IMR-90 (cell line): ENCODE measurements at regions not wholly inside any gene's neighbourhood (a gene's known extent, or its start where the extent isn't known, plus 50 kb on each side); places are given as distances from the start of the nearest gene placed in this dataset.

Source experiments
- ATAC-seq: fragments of 200-7000 bp; cut with Tn5 transposase; 2 replicates; pipeline ENCODE4 v1.9.1; 2020; ENCODE audit warnings: low read depth, mild to moderate bottlenecking, moderate library complexity
- BruUV-seq: library from RNA; stranded (reverse); fragments of 400-500 nt; replicated peaks from 2 replicates; lab custom pipeline; 2021; lab: Mats Ljungman, UMichigan
- CTCF ChIA-PET: fragments of 300-600 bp; formaldehyde crosslinking; extraction: SDS; loops from one replicate; lab custom pipeline; 2021; ENCODE audit warnings: antibody characterized with exemption; lab: Yijun Ruan, JAX
- POLR2A ChIA-PET: fragments of 300-600 bp; sonication (Branson Sonifier 250); formaldehyde crosslinking; loops from one replicate; lab custom pipeline; 2022; ENCODE audit warnings: antibody characterized with exemption; ENCODE audit not compliant: unreplicated experiment; lab: Charles Lee
- DNase-seq: peaks from one replicate; pipeline ENCODE4 v3.0.0; 2013
- H2AFZ ChIP-seq: replicated peaks from 2 replicates; pipeline ENCODE3; 2013; ENCODE audit warnings: low read length, mild to moderate bottlenecking; ENCODE audit not compliant: poor library complexity
- H2AK5ac ChIP-seq: 2 replicates; pipeline ENCODE4 v1.6.1; 2013; ENCODE audit warnings: low read depth, low read length, inconsistent platforms
- H2AK9ac ChIP-seq: replicated peaks from 2 replicates; pipeline ENCODE3; 2013; ENCODE audit warnings: mild to moderate bottlenecking, low read depth, low read length, moderate library complexity; ENCODE audit not compliant: poor library complexity
- H2BK120ac ChIP-seq: 2 replicates; pipeline ENCODE4 v1.6.1; 2013; ENCODE audit warnings: low read depth, low read length, inconsistent platforms
- H2BK15ac ChIP-seq: 3 replicates; pipeline ENCODE4 v1.6.1; 2013; ENCODE audit warnings: low read depth, low read length, inconsistent platforms
- H2BK20ac ChIP-seq: 2 replicates; pipeline ENCODE4 v1.6.1; 2013; ENCODE audit warnings: low read depth, mild to moderate bottlenecking, inconsistent platforms, low read length, moderate library complexity
- H2BK5ac ChIP-seq: 2 replicates; pipeline ENCODE4 v1.6.1; 2013; ENCODE audit warnings: mild to moderate bottlenecking, low read depth, low read length, inconsistent platforms; ENCODE audit not compliant: poor library complexity, severe bottlenecking
- H3K14ac ChIP-seq: replicated peaks from 2 replicates; pipeline ENCODE4 v1.6.1; 2013; ENCODE audit warnings: low read depth, low read length, inconsistent platforms
- H3K18ac ChIP-seq: 2 replicates; pipeline ENCODE4 v1.6.1; 2013; ENCODE audit warnings: low read depth, low read length, control low read depth
- H3K23ac ChIP-seq: 2 replicates; pipeline ENCODE4 v1.6.1; 2013; ENCODE audit warnings: low read depth, low read length, inconsistent platforms
- H3K27ac ChIP-seq: 2 replicates; pipeline ENCODE4 v1.5.1; 2013; ENCODE audit warnings: mild to moderate bottlenecking, control low read depth, low read length; ENCODE audit not compliant: insufficient read depth
- H3K27me3 ChIP-seq: 2 replicates; pipeline ENCODE4 v1.6.1; 2013; ENCODE audit warnings: low read length; ENCODE audit not compliant: control insufficient read depth, insufficient read depth
- H3K36me3 ChIP-seq: 2 replicates; pipeline ENCODE4 v1.6.1; 2013; ENCODE audit warnings: low read length, mixed read lengths; ENCODE audit not compliant: control insufficient read depth, insufficient read depth
- H3K4ac ChIP-seq: 2 replicates; pipeline ENCODE4 v1.6.1; 2013; ENCODE audit warnings: low read depth, low read length, inconsistent platforms
- H3K4me1 ChIP-seq: 2 replicates; pipeline ENCODE4 v1.6.1; 2013; ENCODE audit warnings: low read length, mixed read lengths; ENCODE audit not compliant: control insufficient read depth, insufficient read depth
- H3K4me2 ChIP-seq: 2 replicates; pipeline ENCODE4 v1.6.1; 2013; ENCODE audit warnings: low read depth, mild to moderate bottlenecking, control low read depth, low read length, moderate library complexity
- H3K4me3 ChIP-seq: 2 replicates; pipeline ENCODE4 v1.5.1; 2013; ENCODE audit warnings: low read depth, mild to moderate bottlenecking, control low read depth, low read length, moderate library complexity; ENCODE audit not compliant: insufficient read depth
- H3K56ac ChIP-seq: 2 replicates; pipeline ENCODE4 v1.6.1; 2013; ENCODE audit warnings: low read length, inconsistent platforms; ENCODE audit not compliant: insufficient read depth; ENCODE audit errors: extremely low read depth
- H3K79me1 ChIP-seq, 2 experiments: 2 replicates each; pipeline ENCODE4 v1.6.1; 2013; ENCODE audit warnings: low read length in 2 of 2, inconsistent platforms in 1 of 2, low read depth in 1 of 2
- H3K9ac ChIP-seq: 2 replicates; pipeline ENCODE4 v1.6.1; 2013; ENCODE audit warnings: low read depth, low read length, control low read depth
- H3K9me1 ChIP-seq: 2 replicates; pipeline ENCODE4 v1.6.1; 2013; ENCODE audit warnings: low read length, inconsistent platforms; ENCODE audit not compliant: insufficient read depth
- H3K9me3 ChIP-seq: 2 replicates; pipeline ENCODE4 v1.6.1; 2013; ENCODE audit warnings: low read length; ENCODE audit not compliant: control insufficient read depth, insufficient read depth
- H4K20me1 ChIP-seq: 2 replicates; pipeline ENCODE4 v1.6.1; 2013; ENCODE audit warnings: low read length, inconsistent platforms; ENCODE audit not compliant: insufficient read depth
- H4K5ac ChIP-seq: 2 replicates; pipeline ENCODE4 v1.6.1; 2013; ENCODE audit warnings: mild to moderate bottlenecking, low read depth, low read length, control low read depth
- H4K8ac ChIP-seq, 2 experiments: 2 replicates each; pipeline ENCODE4 v1.6.1; 2013; ENCODE audit warnings: low read depth in 2 of 2, low read length in 2 of 2, control low read depth in 1 of 2, inconsistent platforms in 1 of 2
- H4K91ac ChIP-seq: 2 replicates; pipeline ENCODE4 v1.6.1; 2013; ENCODE audit warnings: low read depth, low read length, inconsistent platforms; ENCODE audit not compliant: insufficient read depth
- CHD1 ChIP-seq: IDR thresholded peaks from 2 replicates; pipeline ENCODE4 v1.6.1; 2012; ENCODE audit warnings: low read depth, low read length, improper control_type of control experiment
- MXI1 ChIP-seq: IDR thresholded peaks from 2 replicates; pipeline ENCODE4 v1.6.1; 2012; ENCODE audit warnings: low read depth, mild to moderate bottlenecking, low read length, moderate library complexity, borderline replicate concordance
- NFE2L2 ChIP-seq: fragments of 150-350 bp; IDR thresholded peaks from 2 replicates; pipeline ENCODE4 v1.6.1; 2016; ENCODE audit warnings: low read depth, mild to moderate bottlenecking, low read length
- POLR2A ChIP-seq: IDR thresholded peaks from 2 replicates; pipeline ENCODE4 v1.6.1; 2012; ENCODE audit warnings: mild to moderate bottlenecking, low read depth, low read length
- RAD21 ChIP-seq: IDR thresholded peaks from 2 replicates; pipeline ENCODE4 v1.6.1; 2012; ENCODE audit warnings: low read length, improper control_type of control experiment
- RCOR1 ChIP-seq: IDR thresholded peaks from 2 replicates; pipeline ENCODE4 v1.6.1; 2012; ENCODE audit warnings: mild to moderate bottlenecking, low read length, improper control_type of control experiment; ENCODE audit not compliant: insufficient replicate concordance
- RFX5 ChIP-seq: IDR thresholded peaks from 2 replicates; pipeline ENCODE4 v1.8.0; 2012; ENCODE audit warnings: low read depth, mild to moderate bottlenecking, low read length, moderate library complexity
- SMC3 ChIP-seq: fragments of 150-350 bp; IDR thresholded peaks from 2 replicates; pipeline ENCODE4 v1.6.1; 2016; ENCODE audit warnings: low read depth, mild to moderate bottlenecking, antibody characterized with exemption, low read length, moderate library complexity
- WGBS, 2 experiments: methylation state at CpG; one replicate each; pipeline versions ENCODE4 v1.1.5 to v1.1.7; 2013; ENCODE audit warnings: missing lambda C conversion rate in 2 of 2; ENCODE audit not compliant: insufficient read length in 1 of 2; ENCODE audit errors: extremely low coverage in 2 of 2; 5-methylcytosine and 5-hydroxymethylcytosine counted together
- dilution Hi-C: fragments of 300-500 bp; cut with HindIII; formaldehyde crosslinking; loops from one replicate; pipeline ENCODE4 v1.14.3; 2018; ENCODE audit warnings: low sequenced_read_pairs; ENCODE audit not compliant: unreplicated experiment
- in situ Hi-C: fragments of 300-500 bp; cut with MboI; formaldehyde crosslinking; loops from 3 replicates; pipeline ENCODE4 v1.14.3; 2019; ENCODE audit warnings: low sequenced_read_pairs, inconsistent platforms, mixed read lengths
- intact Hi-C: fragments of 100-400 bp; cut with micrococcal nuclease; formaldehyde crosslinking; loops from 2 replicates; pipeline ENCODE4 v1.10.0; 2022
- TF ChIP-seq, protein P1 (sequence below): fragments of 150-350 bp; IDR thresholded peaks from 2 replicates; pipeline ENCODE4 v1.6.1; 2017; ENCODE audit warnings: mild to moderate bottlenecking, antibody characterized with exemption, low read length, low read depth
- TF ChIP-seq, protein P2 (sequence below): fragments of 150-350 bp; IDR thresholded peaks from 2 replicates; pipeline ENCODE4 v1.6.1; 2016; ENCODE audit warnings: low read depth, mild to moderate bottlenecking, low read length, moderate library complexity, borderline replicate concordance

DNA sequence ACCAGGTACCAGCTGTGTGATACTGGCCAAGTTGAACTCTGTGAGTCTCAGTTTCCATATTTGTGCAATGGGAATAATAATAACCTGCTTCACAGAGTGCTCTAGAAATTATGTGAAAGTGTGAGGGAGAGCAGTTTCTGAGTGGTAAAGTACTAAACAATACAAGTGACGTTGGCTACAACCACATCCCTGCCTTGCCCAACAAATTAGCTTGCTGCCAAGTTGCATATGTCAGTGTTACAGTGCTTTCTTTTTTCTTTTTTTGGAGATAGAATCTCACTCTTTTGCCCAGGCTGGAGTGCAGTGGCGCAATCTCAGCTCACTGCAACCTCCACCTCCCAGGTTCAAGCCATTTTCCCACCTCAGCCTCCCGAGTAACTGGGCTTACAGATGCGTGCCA is 533.6 kb upstream of the MEX3C start:
- Histone ChIP-seq H2AFZ (no peak overlapping the region), H2BK20ac (no peak overlapping the region), H2AK9ac (no peak overlapping the region), H3K23ac (no peak overlapping the region), H3K27me3 (no peaks in the 10 kb centered on the region), H4K8ac (no peak overlapping the region), H3K27ac (no peak overlapping the region), H4K20me1 (no peaks in the 10 kb centered on the region), H3K56ac (no peak overlapping the region), H3K36me3 (no peaks in the 10 kb centered on the region), H3K4ac (no peak overlapping the region), H3K18ac (no peak overlapping the region), H3K9me1 (no peaks in the 10 kb centered on the region), H2BK15ac (no peak overlapping the region), H3K14ac (no peak overlapping the region), H4K91ac (no peak overlapping the region), H3K4me1 (no peaks in the 10 kb centered on the region), H2BK120ac (no peak overlapping the region), H2AK5ac (no peak overlapping the region), H4K5ac (no peak overlapping the region), H3K4me3 (no peak overlapping the region), H2BK5ac (no peak overlapping the region), H3K9ac (no peak overlapping the region), H3K4me2 (no peak overlapping the region), H3K9me3 (peaks cover 11% of the 10 kb centered on the region), H3K79me1 (no peaks in the 10 kb centered on the region)
- DNase-seq = no peak
- POLR2A ChIA-PET = no interaction called here
- CTCF ChIA-PET = no interaction called here
- intact Hi-C loops = no loop called here
- no CpG with 5 or more reads among the region's 4 CpGs for WGBS, 2 experiments
- dilution Hi-C loops = no loop called here
- in situ Hi-C loops = no loop called here
- no peak for ATAC-seq
- no peak for TF ChIP-seq MXI1
- TF ChIP-seq CHD1 = no peak
- TF ChIP-seq SMC3 = no peak
- TF ChIP-seq, protein P1, sequence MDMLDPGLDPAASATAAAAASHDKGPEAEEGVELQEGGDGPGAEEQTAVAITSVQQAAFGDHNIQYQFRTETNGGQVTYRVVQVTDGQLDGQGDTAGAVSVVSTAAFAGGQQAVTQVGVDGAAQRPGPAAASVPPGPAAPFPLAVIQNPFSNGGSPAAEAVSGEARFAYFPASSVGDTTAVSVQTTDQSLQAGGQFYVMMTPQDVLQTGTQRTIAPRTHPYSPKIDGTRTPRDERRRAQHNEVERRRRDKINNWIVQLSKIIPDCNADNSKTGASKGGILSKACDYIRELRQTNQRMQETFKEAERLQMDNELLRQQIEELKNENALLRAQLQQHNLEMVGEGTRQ = no peak
- no peak for TF ChIP-seq RCOR1
- TF ChIP-seq, protein P2, sequence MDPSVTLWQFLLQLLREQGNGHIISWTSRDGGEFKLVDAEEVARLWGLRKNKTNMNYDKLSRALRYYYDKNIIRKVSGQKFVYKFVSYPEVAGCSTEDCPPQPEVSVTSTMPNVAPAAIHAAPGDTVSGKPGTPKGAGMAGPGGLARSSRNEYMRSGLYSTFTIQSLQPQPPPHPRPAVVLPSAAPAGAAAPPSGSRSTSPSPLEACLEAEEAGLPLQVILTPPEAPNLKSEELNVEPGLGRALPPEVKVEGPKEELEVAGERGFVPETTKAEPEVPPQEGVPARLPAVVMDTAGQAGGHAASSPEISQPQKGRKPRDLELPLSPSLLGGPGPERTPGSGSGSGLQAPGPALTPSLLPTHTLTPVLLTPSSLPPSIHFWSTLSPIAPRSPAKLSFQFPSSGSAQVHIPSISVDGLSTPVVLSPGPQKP = no peak
- TF ChIP-seq RAD21 = no peak
- TF ChIP-seq RFX5 = no peak
- TF ChIP-seq NFE2L2 = no peak
- TF ChIP-seq POLR2A = no peak
- BruUV-seq = no TSS peak
